Suprapubic skin (tissue), 4 donors: ENCODE measurements at regions not wholly inside any gene's neighbourhood (a gene's known extent, or its start where the extent isn't known, plus 50 kb on each side); places are given as distances from the start of the nearest gene placed in this dataset.

ENCODE experiments used
- DNase-seq, 2 donors: peaks; one replicate each; pipeline ENCODE4 v3.0.0-alpha.2; 2019; ENCODE audit warnings: low spot score in 2 of 2
- H3K27ac ChIP-seq: fragments of 200-600 bp; sonication (generic); one replicate; pipeline ENCODE4 v1.5.1; 2019
- H3K27me3 ChIP-seq: fragments of 200-600 bp; sonication (generic); one replicate; pipeline ENCODE4 v1.5.1; 2019
- H3K36me3 ChIP-seq: fragments of 200-600 bp; sonication (generic); one replicate; pipeline ENCODE4 v1.5.1; 2019
- H3K4me1 ChIP-seq: fragments of 200-600 bp; sonication (generic); one replicate; pipeline ENCODE4 v1.5.1; 2019
- H3K4me3 ChIP-seq: fragments of 200-600 bp; sonication (generic); one replicate; pipeline ENCODE4 v1.5.1; 2019; ENCODE audit warnings: mild to moderate bottlenecking
- H3K9me3 ChIP-seq: fragments of 200-600 bp; sonication (generic); one replicate; pipeline ENCODE4 v1.5.1; 2019
- CTCF ChIP-seq, 2 donors: fragments of 200-600 bp in 1 of 2; fragments of 450-650 bp in 1 of 2; sonication (generic) in 1 of 2; IDR thresholded peaks; one replicate each; pipeline ENCODE4 v1.5.1; 2016 to 2019; ENCODE audit warnings: antibody characterized with exemption in 2 of 2, mild to moderate bottlenecking in 1 of 2, moderate library complexity in 1 of 2
- EP300 ChIP-seq: sonication (generic); formaldehyde crosslinking; IDR thresholded peaks from one replicate; pipeline ENCODE4 v1.6.1; 2017; ENCODE audit warnings: antibody characterized with exemption
- POLR2A ChIP-seq, 2 donors: fragments of 450-650 bp; IDR thresholded peaks; one replicate each; pipeline ENCODE4 v1.6.1; 2017; ENCODE audit warnings: antibody characterized with exemption in 2 of 2, mild to moderate bottlenecking in 2 of 2, moderate library complexity in 2 of 2
- POLR2AphosphoS5 ChIP-seq, 3 donors: sonication (generic); formaldehyde crosslinking; IDR thresholded peaks; one replicate each; pipeline ENCODE4 v1.6.1; 2017; ENCODE audit warnings: antibody characterized with exemption in 3 of 3
- WGBS: methylation state at CpG from one replicate; pipeline ENCODE4 v1.1.5; 2018; 5-methylcytosine and 5-hydroxymethylcytosine counted together

DNA sequence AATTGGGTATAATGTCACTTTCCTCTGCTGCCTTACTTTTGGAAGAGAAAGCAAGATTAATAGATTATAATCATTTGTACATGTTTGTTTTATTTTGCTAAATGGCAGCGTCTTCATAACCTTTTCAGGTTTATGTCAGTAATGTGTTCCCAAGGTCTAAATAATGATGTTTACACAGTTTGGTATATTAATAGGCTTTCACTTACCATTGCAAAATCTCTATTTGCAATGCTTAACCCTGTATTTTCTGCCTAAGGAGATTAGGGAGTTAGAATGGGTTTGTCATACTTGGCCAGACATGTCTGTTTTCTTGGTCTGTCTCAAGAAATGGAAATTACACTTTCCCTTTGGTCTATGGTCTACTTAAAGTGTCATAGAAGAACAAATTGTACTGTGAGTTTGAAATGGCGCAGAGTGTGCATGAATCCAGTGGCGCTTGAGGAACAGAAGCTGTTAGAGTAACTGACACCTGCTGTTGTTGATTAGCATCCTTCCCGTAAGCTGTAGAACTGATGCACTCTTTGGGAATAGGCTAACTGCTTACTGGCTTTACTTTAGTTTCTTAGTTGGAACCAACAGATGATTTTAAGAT lies 261.1 kb downstream of the SAMD5 start:
- Histone ChIP-seq H3K4me1 (no peaks in the 10 kb centered on the region), H3K27ac (no peak overlapping the region), H3K36me3 (no peaks in the 10 kb centered on the region), H3K27me3 (no peaks in the 10 kb centered on the region), H3K4me3 (no peak overlapping the region), H3K9me3 (no peaks in the 10 kb centered on the region)
- no peak for DNase-seq
- 70% methylated on average over 4 of the region's 4 CpGs for WGBS
- TF ChIP-seq EP300 (no peak), POLR2AphosphoS5 (IDR thresholded peaks at IDR 0.05) (no peak), CTCF (IDR thresholded peaks at IDR 0.05) (no peak), POLR2A (IDR thresholded peaks at IDR 0.05) (no peak)

DNA sequence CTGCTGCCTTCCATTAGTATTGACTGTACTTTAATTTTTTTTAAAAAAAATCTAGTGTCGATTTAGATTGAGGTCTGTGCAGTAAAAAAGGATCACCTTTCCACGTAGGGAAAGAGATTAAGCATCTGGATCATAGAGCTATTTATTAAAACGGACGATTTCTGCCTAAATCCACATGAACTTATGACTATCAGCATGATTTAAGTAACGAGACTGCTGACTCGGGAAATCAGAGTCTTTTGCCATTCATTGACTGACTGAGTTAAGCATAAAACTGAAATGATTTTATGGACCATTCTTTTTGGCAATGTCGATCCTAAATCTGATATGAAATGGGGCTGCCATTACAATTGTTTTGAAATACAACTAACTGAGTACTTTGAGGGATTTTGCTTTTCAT lies 261.7 kb downstream of the SAMD5 start:
- Histone ChIP-seq H3K27ac (no peak overlapping the region), H3K4me3 (no peak overlapping the region), H3K4me1 (no peaks in the 10 kb centered on the region), H3K36me3 (no peaks in the 10 kb centered on the region), H3K9me3 (no peaks in the 10 kb centered on the region), H3K27me3 (no peaks in the 10 kb centered on the region)
- no peak for DNase-seq
- WGBS, result 83% methylated on average over 7 of the region's 7 CpGs
- TF ChIP-seq POLR2A (IDR thresholded peaks at IDR 0.05) (no peak), POLR2AphosphoS5 (IDR thresholded peaks at IDR 0.05) (no peak), CTCF (IDR thresholded peaks at IDR 0.05) (no peak), EP300 (no peak)

DNA sequence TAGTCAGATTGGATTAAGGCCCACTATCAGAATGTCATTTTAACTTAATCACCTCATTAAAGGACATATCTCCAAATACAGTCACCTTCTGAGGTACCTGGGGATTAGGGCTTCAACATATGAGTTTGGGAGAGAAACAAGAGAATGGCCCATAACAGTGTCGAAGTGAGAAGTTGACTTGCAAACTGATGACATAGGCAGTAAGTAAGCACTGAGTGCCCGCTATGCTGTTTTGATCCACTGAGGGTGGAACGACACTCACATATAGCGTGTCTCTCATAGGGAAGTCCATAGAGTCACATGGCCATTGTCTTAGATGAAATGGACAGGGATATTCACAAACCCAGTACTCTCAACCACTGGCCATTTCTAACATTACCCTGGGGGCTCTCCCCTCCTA lies 264.2 kb downstream of the SAMD5 start:
- Histone ChIP-seq H3K4me1 (no peaks in the 10 kb centered on the region), H3K27me3 (no peaks in the 10 kb centered on the region), H3K27ac (no peak overlapping the region), H3K9me3 (no peaks in the 10 kb centered on the region), H3K36me3 (no peaks in the 10 kb centered on the region), H3K4me3 (no peak overlapping the region)
- DNase-seq, result no peak
- no peak for TF ChIP-seq POLR2A (IDR thresholded peaks at IDR 0.05)
- TF ChIP-seq POLR2AphosphoS5 (IDR thresholded peaks at IDR 0.05), result no peak
- no peak for TF ChIP-seq EP300
- TF ChIP-seq CTCF (IDR thresholded peaks at IDR 0.05), result no peak
- WGBS, result 96% methylated on average over 4 of the region's 4 CpGs

- H3K4me1 ChIP-seq, result no peaks in the 10 kb centered on the region
- no peak for TF ChIP-seq CTCF (IDR thresholded peaks at IDR 0.05)
- TF ChIP-seq POLR2A (IDR thresholded peaks at IDR 0.05), result no peak
- no peak for TF ChIP-seq POLR2AphosphoS5 (IDR thresholded peaks at IDR 0.05)
- no peak for TF ChIP-seq EP300
- no peak overlapping the region for H3K4me3 ChIP-seq
- H3K9me3 ChIP-seq, result no peaks in the 10 kb centered on the region
- 72% methylated on average over 3 of the region's 3 CpGs for WGBS
- no peak for DNase-seq
- H3K27ac ChIP-seq, result no peak overlapping the region
- H3K36me3 ChIP-seq, result no peaks in the 10 kb centered on the region
- no peaks in the 10 kb centered on the region for H3K27me3 ChIP-seq
These were observed 266.4 kb downstream of the SAMD5 start for GRCh38 chr6:147774856-147775255.

DNA sequence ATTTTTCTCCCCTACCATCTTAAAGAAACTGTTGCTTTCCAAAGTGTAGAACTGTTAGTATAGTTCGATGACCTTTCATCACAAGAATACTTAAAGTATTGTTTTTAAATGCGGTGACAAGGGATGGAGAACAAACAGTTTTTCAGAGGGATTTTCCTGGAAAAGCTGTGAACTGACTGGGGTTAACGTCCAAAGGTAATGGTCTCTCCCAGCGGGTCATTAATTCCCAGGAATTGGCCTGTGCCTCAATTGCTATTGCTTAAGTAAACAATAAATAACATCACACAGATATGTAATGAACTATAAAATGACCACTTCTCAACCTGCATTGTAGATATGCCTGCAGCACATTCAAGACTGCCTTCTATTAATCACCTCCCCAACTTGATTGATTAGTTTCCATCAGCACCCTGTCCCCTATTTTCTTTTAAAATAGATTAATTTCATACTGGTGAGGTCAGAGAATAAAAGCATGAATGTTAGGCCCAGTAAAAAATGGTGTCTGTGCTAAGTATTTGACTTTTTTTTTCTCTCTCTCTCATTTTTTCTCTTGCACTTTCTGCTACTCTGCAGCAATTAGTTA lies 268.2 kb downstream of the SAMD5 start:
- H3K27me3 ChIP-seq, result no peaks in the 10 kb centered on the region
- no peak for DNase-seq
- H3K27ac ChIP-seq, result no peak overlapping the region
- no peak overlapping the region for H3K4me3 ChIP-seq
- no peaks in the 10 kb centered on the region for H3K36me3 ChIP-seq
- no peaks in the 10 kb centered on the region for H3K4me1 ChIP-seq
- WGBS, result 90% methylated on average over 4 of the region's 4 CpGs
- no peaks in the 10 kb centered on the region for H3K9me3 ChIP-seq
- TF ChIP-seq EP300 (no peak), POLR2A (IDR thresholded peaks at IDR 0.05) (no peak), CTCF (IDR thresholded peaks at IDR 0.05) (no peak), POLR2AphosphoS5 (IDR thresholded peaks at IDR 0.05) (no peak)
